ENCODE measurements at regions not wholly inside any gene's neighbourhood (a gene's known extent, or its start where the extent isn't known, plus 50 kb on each side); places are given as distances from the start of the nearest gene placed in this dataset.

- DNase-seq (ENCODE audit: low spot score) (no peak), ATAC-seq (no peak), FAIRE-seq (no peak)
- ChIA-PET POLR2A (no interaction called here), CTCF (ENCODE audit: low intra/inter-chr PET ratio, low total read pairs) (no interaction called here)
- Histone ChIP-seq H3K36me3 (replicated peaks in 1 of 2; ENCODE audit: control insufficient read depth in 1 of 2, insufficient read depth in 2 of 2, low read length in 2 of 2) (no peaks in the 10 kb centered on the region), H3K27me3 (ENCODE audit: control insufficient read depth in 1 of 2, insufficient read depth in 2 of 2, low read length in 2 of 2) (no peaks in the 10 kb centered on the region), H3K9me3 (ENCODE audit: low read length) (no peaks in the 10 kb centered on the region), H3K4me2 (ENCODE audit: low read depth, low read length) (no peak overlapping the region), H3K79me2 (ENCODE audit: insufficient read depth, low read length) (no peaks in the 10 kb centered on the region), H3K4me1 (ENCODE audit: insufficient read depth, low read length) (no peaks in the 10 kb centered on the region), H4K20me1 (ENCODE audit: insufficient read depth, low read length) (no peaks in the 10 kb centered on the region), H3K9ac (ENCODE audit: insufficient read depth, low read depth, low read length) (no peak overlapping the region), H2AFZ (ENCODE audit: low read length) (no peak overlapping the region), H3K4me3 (replicated peaks in 1 of 3; ENCODE audit: insufficient read depth in 1 of 3, low read depth in 2 of 3, low read length in 3 of 3) (no peak overlapping the region), H3K27ac (ENCODE audit: extremely low read length, insufficient read depth, low read length) (no peak overlapping the region)
- in situ Hi-C loops (cut with HindIII; ENCODE audit: extremely low pct_ligation_motif_present, low pct_unique_long_range_greater_than_20kb): no loop called here
- no TSS peak for BruUV-seq (replicated peaks)
- WGBS (ENCODE audit: low lambda C conversion rate): 0% methylated on average over 1 of the region's 1 CpG
- TF ChIP-seq ZNF207 (IDR thresholded peaks at IDR 0.05; ENCODE audit: borderline replicate concordance) (no peak), ZNF790 (CRISPR knock-in tag; IDR thresholded peaks at IDR 0.05; ENCODE audit: borderline replicate concordance) (no peak), ZNF615 (CRISPR knock-in tag; IDR thresholded peaks at IDR 0.05; ENCODE audit: borderline replicate concordance) (no peak), ZNF263 (CRISPR knock-in tag; IDR thresholded peaks at IDR 0.05) (no peak), TP53 (CRISPR knock-in tag; conservative IDR thresholded peaks at IDR 0.05) (no peak), ZNF251 (CRISPR knock-in tag; IDR thresholded peaks at IDR 0.05) (no peak), MYC (CRISPR knock-in tag; IDR thresholded peaks at IDR 0.05; ENCODE audit: borderline replicate concordance) (no peak), MIXL1 (CRISPR knock-in tag; IDR thresholded peaks at IDR 0.05) (no peak), ZBTB2 (CRISPR knock-in tag; IDR thresholded peaks at IDR 0.05; ENCODE audit: low read depth) (no peak), RARG (CRISPR knock-in tag; IDR thresholded peaks at IDR 0.05; ENCODE audit: low read depth) (no peak), U2AF1 (optimal IDR thresholded peaks at IDR 0.05; ENCODE audit: low read depth, low read length) (no peak), REPIN1 (CRISPR knock-in tag; IDR thresholded peaks at IDR 0.05; ENCODE audit: borderline replicate concordance, low read depth) (no peak), ATRX (CRISPR knock-in tag; IDR thresholded peaks at IDR 0.05; ENCODE audit: borderline replicate concordance) (no peak), ZNF577 (CRISPR knock-in tag; IDR thresholded peaks at IDR 0.05; ENCODE audit: borderline replicate concordance, low read depth) (no peak)
- intact Hi-C loops (cut with micrococcal nuclease; ENCODE audit: unreplicated experiment): no loop called here
Observed at GRCh38 chr5:8362495-8362894, 493.5 kb downstream of the MTRR start.
